ENCODE measurements at regions not wholly inside any gene's neighbourhood (a gene's known extent, or its start where the extent isn't known, plus 50 kb on each side); places are given as distances from the start of the nearest gene placed in this dataset.

- H3K9me3 ChIP-seq (ENCODE audit: control insufficient read depth, insufficient read depth, low read depth, low read length) = no peaks in the 10 kb centered on the region
- POLR2A ChIA-PET = no interaction called here
- no peak overlapping the region for H3K27ac ChIP-seq (ENCODE audit: extremely low read depth, low read depth, low read length)
- H3K36me3 ChIP-seq (ENCODE audit: control insufficient read depth in 2 of 2, insufficient read depth in 1 of 2, low read length in 2 of 2) = no peaks in the 10 kb centered on the region
- CTCF ChIA-PET = interaction anchor here (0.6 kb wide), 2 partner anchors 13 to 668 kb away, joined by 3 read pairs; no protein-coding TSS in a partner anchor
- TF ChIP-seq SP3 (tag by site-specific recombination; IDR thresholded peaks at IDR 0.05) = no peak
- no peak for TF ChIP-seq ZXDB (tag by site-specific recombination; IDR thresholded peaks at IDR 0.05)
- TF ChIP-seq OVOL3 (tag by site-specific recombination; IDR thresholded peaks at IDR 0.05) = no peak
- no peak for TF ChIP-seq ZNF366 (tag by site-specific recombination; conservative IDR thresholded peaks at IDR 0.05)
- TF ChIP-seq KLF10 (tag by site-specific recombination; IDR thresholded peaks at IDR 0.05) = no peak
- TF ChIP-seq ZNF48 (tag by site-specific recombination; IDR thresholded peaks at IDR 0.05) = no peak
- no peak for TF ChIP-seq PRDM1 (tag by site-specific recombination; IDR thresholded peaks at IDR 0.05)
- no peak for TF ChIP-seq GFI1B (tag by site-specific recombination; IDR thresholded peaks at IDR 0.05)
- H3K4me1 ChIP-seq (ENCODE audit: control insufficient read depth, insufficient read depth, low read length) = no peaks in the 10 kb centered on the region
- no peak overlapping the region for H3K4me3 ChIP-seq (ENCODE audit: low read depth, low read length)
Observed at GRCh38 chr14:29459969-29460560, 467.6 kb downstream of the PRKD1 start.

GRCh38 chr14:29461101-29461500, 466.5 kb downstream of the PRKD1 start:
- CTCF ChIA-PET = no interaction called here
- Histone ChIP-seq H3K4me1 (ENCODE audit: control insufficient read depth, insufficient read depth, low read length) (no peaks in the 10 kb centered on the region), H3K9me3 (ENCODE audit: control insufficient read depth, insufficient read depth, low read depth, low read length) (no peaks in the 10 kb centered on the region), H3K4me3 (ENCODE audit: low read depth, low read length) (no peak overlapping the region), H3K36me3 (ENCODE audit: control insufficient read depth in 2 of 2, insufficient read depth in 1 of 2, low read length in 2 of 2) (no peaks in the 10 kb centered on the region), H3K27ac (ENCODE audit: extremely low read depth, low read depth, low read length) (no peak overlapping the region)
- POLR2A ChIA-PET = no interaction called here
- TF ChIP-seq ZNF214 (tag by site-specific recombination; IDR thresholded peaks at IDR 0.05; ENCODE audit: borderline replicate concordance) (no peak), ZNF585B (tag by site-specific recombination; IDR thresholded peaks at IDR 0.05) (no peak), YY1 (tag by site-specific recombination; IDR thresholded peaks at IDR 0.05) (no peak), ZNF433 (tag by site-specific recombination; IDR thresholded peaks at IDR 0.05; ENCODE audit: low read depth) (no peak), ZBTB11 (tag by site-specific recombination; conservative IDR thresholded peaks at IDR 0.05; ENCODE audit: low read depth) (no peak), ZBTB44 (tag by site-specific recombination; IDR thresholded peaks at IDR 0.05) (no peak), ZSCAN23 (tag by site-specific recombination; IDR thresholded peaks at IDR 0.05) (no peak), ZNF692 (tag by site-specific recombination; IDR thresholded peaks at IDR 0.05) (no peak), PRDM4 (tag by site-specific recombination; IDR thresholded peaks at IDR 0.05) (no peak), ZNF560 (tag by site-specific recombination; IDR thresholded peaks at IDR 0.05; ENCODE audit: borderline replicate concordance) (no peak), ZNF362 (tag by site-specific recombination; IDR thresholded peaks at IDR 0.05) (no peak), OVOL3 (tag by site-specific recombination; IDR thresholded peaks at IDR 0.05) (no peak)
